GM18508 (cell line): ENCODE measurements at regions not wholly inside any gene's neighbourhood (a gene's known extent, or its start where the extent isn't known, plus 50 kb on each side); places are given as distances from the start of the nearest gene placed in this dataset.
"Not testable (repeated sequence)": the region's sequence is repeated elsewhere in the genome, so short reads cannot be mapped to it uniquely, and the experiment has no call there.

Experiments used
- ATAC-seq: cut with Tn5 transposase; IDR thresholded peaks from one replicate; pipeline ENCODE4 v1.9.1; 2021; ENCODE audit warnings: moderate number of reproducible peaks; ENCODE audit not compliant: insufficient read depth, unreplicated experiment

DNA sequence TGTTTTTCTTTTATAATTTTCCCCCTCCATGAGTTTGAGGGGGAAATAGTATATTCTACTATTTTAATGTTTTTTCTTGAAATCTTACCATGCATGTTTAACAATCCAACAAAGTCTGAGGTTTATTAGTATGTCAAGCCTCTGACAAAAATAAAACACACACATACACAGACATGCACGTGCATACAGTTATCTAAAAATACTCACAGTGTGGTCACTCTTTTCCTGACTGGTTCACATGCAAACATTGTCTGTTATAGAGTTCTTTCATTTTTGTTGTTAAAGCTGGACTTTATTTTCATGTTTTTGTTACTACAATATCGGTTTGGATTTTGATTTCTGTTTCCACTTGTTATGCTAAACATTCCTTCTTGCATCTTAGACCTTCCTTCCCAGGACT is 236.6 kb downstream of the MFSD1 start:
- no peak for ATAC-seq

DNA sequence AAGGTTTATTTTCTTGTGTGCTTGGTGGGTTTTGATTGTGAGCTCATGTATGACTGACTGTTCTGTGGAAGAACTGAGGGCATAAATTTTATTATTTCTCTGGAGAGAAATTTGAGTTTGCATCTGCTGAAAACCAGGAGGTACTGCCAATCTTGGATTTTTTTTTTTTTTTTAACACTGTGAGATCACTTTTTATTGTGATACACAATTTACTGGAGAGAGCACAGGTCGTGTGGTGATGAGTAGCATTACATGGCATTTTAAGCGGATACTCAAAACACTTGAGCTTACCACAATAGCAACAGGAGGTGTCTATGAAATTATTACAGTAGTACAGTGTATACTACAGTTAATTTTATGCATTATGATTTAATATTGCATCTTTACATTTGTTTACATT is 237.4 kb downstream of the MFSD1 start:
- ATAC-seq: no peak

DNA sequence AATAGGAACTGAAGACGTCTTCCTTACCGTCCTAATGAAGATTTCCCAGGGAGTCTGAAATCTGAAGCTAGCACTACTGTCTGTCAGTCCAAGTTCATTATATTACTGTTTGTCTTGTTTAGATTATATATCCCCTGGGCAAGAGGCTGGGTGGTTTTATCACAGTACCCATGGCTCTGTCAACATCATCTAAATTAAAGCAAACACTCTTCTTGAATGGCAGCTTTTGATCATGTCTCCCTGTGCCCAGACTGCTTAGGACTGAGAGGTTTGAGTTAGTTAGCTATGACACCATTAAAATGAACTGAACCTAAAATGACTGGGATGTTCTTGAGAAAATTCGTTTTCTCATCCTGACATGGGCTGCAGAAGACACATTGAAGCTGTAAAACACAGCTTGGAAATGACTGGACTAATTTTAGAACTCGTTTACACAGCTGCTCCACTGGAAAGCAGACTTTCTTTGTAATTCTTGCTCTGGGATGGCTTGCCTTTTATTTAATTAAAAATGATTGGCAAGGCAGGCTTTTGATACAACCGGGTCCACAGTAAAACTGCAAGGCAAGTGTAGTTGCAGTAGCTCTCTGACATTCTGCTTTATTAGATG is 243.5 kb downstream of the MFSD1 start:
- ATAC-seq: no peak

DNA sequence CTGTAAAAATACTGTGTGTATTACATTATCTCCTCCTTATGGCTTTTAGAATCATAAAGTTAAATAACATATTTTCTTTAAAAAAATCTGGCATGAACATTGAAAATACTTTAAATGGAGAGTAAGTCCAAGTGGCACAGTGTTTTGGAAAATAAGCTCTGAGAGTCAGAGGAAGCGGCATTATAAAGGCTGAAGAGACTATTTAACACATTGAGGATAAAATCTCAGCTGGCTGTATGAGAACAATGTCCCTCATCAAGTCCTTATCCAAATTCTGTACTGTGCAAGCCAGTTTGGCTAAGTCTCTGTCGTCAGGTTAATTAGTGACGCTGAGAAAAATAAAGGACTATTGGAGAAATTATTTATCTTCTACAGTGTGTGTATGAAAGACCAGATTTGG is 245.5 kb downstream of the MFSD1 start:
- no peak for ATAC-seq

DNA sequence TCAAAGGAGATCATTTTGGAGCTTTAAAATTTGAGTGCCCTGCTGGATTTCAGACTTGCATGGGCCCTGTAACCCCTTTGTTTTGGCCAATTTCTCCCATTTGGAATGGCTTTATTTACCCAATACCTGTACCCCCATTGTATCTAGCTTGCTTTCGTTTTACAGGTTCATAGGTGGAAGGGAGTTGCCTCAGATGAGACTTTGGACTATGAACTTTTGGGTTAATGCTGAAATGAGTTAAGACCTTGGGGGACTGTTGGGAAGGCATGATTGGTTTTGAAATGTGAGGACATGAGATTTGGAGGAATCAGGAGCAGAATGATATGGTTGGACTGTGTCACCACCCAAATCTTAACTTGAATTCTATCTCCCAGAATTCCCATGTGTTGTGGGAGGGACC is 250.6 kb downstream of the MFSD1 start:
- not testable (repeated sequence) for ATAC-seq

DNA sequence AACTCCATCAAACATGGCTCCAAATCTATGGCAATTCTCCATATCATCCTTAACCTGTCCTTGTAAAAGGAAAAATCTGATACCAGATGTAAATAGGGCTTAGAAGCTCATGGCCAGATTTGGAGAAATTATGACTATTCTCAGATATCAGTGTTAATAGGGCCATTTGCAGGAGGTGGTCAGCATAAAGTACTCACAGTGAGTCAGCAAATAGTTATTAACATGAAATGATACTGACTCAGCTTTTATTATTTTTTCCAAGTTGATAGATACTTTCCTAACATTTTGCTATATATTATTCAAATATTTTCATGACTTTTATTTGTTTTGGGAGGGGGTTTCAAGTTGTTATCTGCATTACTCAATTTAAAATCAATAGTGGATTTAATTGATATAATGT is 255.8 kb downstream of the MFSD1 start:
- ATAC-seq: no peak

DNA sequence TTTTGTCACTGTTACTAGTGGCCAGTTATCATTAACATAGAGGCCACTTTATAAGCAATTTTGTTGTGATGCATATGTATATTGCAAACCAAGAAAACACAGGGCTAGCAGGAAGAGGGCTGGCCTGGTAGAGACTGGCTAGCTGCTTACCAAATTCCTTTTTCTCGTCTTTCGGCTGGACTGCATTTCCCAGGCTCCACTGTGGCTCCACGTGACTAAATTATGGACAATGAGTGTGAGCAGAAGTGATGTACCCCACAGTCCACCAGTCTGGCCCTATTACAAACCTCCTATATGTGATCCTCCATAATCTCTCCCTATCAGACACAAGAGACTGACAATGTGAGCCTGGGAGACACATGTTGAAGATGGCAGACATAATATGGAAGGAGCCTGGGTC is 257.0 kb downstream of the MFSD1 start:
- ATAC-seq: no peak

DNA sequence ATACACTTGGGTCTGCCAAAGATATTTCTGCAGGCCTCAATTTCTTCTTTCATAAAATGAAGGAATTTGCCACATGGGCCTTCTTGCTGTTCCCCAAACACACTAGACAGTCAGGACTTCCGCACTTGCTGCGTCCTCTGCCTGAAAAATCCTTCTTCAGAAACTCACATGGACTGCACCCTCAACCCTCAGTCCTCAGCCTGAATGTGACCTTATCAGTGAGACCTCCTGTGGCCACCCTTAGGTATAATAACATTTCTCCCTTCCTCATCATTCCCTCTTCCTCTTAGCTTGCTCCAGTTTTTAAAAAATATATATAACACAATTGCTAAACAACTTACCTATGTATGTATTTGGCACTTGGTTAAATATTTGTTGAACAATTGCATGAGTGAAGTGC is 257.5 kb downstream of the MFSD1 start:
- no peak for ATAC-seq

DNA sequence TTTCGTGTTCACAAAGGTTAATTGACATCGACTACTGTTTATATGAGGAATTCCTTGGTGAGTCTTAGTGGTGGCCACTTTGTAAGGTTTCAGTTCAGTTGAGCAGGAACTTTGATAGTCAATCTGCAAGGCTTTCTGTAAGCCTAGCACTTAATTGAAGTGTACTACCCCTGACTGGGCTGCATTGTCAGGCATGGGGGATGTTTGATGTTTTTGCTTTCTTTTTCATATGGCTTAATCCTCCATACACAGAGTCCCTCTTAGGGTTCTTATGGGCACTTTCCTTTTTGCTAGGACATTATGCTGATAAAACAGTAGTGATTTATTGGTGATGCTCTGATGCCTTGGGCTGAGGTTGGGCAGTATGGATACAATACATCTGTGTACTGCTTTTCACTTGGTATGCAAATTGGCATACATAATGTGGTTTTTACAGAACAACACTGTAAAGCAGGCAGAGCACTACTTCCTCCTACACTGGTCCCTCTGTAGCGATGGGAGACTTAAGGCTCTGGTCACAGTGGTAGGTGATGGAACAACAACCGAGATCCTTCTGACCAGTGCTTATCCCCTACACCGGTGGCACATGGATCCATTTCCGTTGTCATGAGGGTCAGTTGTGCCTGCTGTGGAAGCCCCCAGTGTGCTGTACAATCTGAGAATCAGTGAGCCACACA is 261.0 kb downstream of the MFSD1 start:
- ATAC-seq: no peak

DNA sequence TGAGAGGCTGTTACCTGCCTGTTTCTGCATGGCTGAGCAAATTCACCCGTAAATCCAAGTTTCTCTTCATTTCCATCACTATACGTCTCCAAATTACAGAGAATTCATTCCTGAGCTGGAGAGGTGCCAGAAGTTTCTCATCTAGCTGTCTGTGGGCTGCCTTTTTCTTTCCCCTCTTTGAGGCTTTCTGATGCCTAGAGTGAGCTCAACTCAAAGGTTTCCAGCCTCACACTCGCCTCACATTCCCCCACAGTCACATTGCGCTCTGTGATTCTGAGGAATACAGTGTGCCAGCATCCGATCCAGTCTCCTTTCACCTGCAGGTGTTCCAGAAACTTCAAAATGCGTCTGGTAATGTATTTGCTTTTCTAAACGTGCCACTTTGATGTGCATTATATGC is 267.2 kb downstream of the MFSD1 start, which contains the start of gene IQCJ:
Gene IQCJ (plus strand): TSS at position 229 of the 400 bp plus-strand sequence.
- no peak for ATAC-seq

DNA sequence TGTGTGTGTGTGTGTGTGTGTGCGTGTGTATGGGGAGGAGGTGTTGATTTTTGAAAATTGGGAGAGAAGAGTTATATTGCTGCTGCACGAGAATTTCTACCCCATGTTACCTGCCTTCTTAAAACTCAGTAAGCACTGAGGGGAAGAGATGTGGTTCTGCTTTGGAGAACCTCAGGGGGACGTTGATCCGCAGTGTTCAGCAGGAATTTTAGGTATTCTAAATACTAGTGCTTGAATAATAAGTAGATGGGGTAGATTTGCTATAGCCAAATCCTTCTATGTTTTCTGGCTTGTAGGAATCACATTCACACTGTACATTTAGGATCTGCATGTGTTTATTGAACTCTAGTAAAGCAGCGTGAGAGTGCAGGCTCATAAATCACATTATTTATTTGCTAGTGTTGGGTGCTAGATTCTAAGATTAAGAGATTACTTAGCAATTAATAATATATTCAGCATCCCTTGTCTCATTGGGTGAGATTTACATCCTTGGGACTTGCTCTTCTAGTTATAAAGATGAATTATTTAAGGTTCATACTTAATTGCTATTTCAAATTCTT is 268.1 kb downstream of the MFSD1 start:
- ATAC-seq: no peak

DNA sequence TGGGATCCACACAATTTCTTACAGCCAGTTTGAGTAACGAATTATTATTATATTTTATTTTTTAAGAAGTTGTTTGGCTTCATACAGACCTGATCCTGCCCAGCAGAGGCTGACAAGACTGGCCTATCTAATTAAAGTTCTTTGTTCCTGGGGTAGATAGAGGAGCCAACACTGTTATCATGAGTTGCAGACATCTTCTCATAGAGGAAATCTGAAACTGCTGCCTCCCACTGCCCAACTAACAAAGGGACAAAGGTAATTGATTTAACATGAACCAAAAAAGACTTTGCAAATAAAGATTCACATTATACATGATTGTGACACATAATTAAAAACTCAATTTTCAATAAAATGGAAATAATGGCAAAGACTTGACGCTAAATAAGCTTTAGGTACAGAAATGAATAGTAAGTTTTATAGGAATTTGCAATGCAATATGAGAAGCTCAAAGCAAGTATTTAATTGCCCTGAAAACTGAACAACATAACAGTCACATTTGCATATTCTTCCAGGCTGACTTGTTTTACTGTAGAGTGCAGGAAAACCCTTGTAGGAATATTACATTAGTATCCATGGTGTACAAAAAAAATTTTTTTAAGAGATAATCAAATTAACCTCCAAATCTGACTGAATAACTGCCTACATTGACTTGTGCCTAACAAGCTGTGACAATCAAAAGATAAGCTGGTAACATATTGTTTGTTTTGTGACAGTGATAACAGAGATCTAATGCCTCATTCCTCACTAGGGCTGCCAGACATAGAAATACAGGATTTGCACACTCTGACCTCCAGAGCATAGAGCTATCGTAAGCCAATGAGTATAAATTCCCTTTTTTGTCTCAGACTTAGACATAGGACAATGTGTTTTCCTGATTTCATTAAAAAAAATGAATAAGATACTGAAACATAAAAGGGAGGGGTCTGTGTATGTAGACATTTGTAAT is 273.2 kb downstream of the MFSD1 start:
- no peak for ATAC-seq

DNA sequence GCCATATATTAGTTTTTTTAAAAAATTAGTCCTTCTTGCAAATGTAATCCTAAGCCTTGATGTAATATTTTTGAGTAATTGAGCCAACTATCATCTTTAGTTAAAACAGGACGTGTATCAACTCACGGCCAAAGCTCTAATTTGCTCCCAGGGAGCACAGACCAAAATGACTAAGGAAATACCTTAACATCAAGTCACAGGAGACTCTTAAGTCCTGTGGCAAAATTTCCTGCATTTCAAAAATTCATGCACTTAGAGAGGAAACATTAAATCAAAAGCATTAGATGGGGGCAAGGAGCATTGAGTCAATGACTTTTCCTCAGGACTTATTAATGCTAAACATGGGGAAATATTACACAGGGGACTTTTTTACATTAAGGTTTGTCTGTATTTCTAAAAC is 276.0 kb downstream of the MFSD1 start:
- no peak for ATAC-seq

DNA sequence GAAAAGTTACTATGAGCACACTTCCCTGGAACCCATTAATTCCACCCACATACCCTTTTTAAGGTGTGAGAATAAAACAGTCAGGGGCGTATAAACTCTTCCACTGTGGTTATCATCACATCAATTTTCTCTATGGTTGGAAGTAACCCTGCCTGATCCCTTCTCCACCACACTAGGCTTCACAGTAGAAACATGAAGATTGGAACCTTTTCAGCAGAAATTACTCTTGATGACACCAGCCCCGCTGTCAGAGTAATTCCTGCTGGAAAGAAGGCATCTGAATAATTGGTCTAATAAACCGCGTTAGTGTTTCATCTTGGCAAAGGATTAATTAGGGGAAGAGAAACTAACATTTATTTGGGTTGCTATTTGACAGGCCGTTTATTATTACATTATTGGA is 278.4 kb downstream of the MFSD1 start:
- no peak for ATAC-seq

DNA sequence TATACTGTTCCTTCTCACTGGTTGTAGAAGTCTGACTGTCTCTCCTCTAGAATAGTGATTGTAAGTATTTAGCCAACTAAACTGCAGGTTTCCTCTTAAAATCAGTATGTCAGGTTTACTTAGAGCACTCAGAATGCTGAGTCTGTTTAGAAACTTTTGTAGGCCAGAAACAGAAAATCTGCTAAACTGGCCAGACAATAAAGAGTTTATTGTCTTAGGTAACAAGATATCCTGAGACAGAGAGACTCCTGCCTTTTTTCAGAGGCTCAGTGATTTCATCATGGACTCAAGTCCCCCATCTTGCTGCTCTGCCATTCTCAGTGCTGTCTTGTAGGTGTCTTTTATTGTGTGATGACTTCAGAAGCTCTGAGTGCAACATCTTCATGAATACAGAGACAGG is 279.0 kb downstream of the MFSD1 start:
- ATAC-seq: no peak

DNA sequence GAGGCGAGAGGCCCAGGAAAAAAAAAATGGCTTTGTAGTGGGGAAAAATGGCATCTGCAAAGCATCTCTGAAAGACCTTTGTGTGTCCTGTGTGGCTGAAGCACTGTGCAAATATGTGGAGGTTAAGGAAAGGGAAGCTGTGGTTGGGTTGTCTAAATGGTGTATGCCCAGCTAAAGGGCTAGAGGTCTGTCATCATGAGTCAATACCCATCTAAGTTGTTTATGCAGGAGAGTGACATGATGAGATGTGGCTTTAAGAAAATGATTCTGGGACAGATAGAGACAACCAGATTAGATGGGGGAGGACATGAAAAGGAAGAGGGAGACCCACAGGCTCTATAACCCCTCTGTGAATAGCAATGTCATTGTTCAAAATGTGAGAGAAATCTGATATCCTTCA is 280.7 kb downstream of the MFSD1 start:
- ATAC-seq: no peak

DNA sequence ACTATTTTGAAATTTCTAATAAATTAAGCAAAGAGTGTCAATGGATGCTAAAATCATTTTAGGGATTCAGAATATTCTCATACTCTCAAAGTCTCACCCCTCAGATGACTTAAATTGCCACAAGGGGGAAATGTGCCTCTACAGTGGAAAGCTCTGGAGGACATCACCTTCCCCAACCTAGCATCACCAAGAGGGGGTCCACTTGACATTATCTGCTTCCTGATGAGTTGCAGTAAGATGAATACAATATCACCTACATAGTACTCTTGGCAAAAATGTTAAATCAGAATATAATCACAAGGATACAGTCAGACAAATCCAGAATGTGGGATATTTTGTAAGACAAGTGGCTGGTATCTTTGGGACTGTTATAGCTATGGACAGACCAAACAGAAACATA is 290.1 kb downstream of the MFSD1 start:
- ATAC-seq: no peak

DNA sequence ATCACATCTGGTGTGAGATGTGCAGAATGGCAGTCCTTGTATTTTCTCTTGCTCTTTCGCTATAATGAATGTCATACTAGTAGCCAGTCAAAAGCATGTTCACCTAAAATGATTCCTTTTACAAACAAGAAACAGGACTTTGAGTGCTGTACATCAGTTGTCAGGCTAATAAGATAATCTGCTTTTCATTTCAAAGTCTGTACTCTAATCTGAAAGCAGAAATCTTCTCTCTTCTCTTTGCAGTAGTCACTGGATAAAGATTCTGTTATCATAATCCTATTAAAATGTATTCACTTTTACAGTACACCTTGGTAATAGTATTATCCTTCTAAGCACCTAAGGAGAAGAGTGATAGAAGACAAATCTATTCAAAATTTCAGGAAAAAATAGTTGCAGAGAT is 300.1 kb downstream of the MFSD1 start:
- no peak for ATAC-seq

DNA sequence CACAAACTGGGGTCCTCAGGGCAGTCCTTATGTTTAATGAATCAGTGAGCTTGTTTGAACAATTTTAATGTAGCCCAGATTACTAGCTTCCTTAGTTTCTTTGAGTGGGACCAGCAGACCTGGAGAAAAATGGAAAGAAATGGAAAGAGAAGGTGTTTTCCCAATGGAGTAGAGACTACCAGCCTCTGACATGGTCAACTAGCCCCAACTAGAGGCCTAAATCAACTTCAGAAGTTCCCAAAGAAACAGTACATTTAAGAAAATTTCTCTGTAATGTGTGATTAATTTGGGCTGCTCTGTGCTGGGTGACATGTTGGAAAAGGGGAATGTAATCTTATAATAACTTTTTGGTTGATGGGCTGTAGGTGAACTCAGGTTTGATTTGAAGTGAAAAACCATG is 310.9 kb downstream of the MFSD1 start:
- ATAC-seq: no peak

DNA sequence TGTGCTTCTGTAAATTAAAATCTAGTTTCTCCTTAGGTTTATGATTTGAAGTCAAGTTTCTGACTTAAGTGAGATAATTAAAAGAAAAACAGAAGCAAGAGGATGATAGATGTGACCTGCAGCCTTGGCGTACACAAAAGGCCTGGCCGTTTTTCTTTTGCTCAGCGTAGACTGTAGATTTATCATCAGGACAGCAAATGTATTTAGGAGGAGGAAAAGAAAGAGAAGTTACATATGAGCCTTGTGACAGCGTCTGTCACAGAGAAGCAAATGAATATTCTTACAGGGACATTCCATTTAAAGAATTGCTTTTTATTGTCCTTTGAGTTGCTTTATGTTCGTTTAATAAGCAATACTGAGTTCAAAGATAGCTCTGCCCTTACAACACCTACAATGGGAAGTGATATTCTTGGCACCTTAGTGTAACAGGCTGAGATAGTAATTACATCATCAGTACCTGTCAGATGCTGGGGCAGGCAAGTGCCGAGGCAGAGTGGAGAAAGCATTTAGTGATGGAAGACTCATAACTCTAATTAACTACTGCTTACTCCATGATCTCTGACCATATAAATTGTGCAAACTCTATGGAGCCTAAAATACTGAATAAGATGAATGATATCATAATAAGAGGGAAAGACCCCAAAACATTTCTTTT is 311.5 kb downstream of the MFSD1 start:
- no peak for ATAC-seq
